WTC11 (cell line): ENCODE measurements at regions not wholly inside any gene's neighbourhood (a gene's known extent, or its start where the extent isn't known, plus 50 kb on each side); places are given as distances from the start of the nearest gene placed in this dataset.

ENCODE experiments used
- KAT7 ChIP-seq: sonication (generic); formaldehyde crosslinking; IDR thresholded peaks from 2 replicates; pipeline ENCODE4 v1.8.1; 2023; ENCODE audit warnings: missing genetic modification reagents, mild to moderate bottlenecking, borderline replicate concordance
- MXD4 ChIP-seq: fragments of 250-450 bp; sonication (Bioruptor Pico); IDR thresholded peaks from 2 replicates; pipeline ENCODE4 v1.8.0; 2021; ENCODE audit warnings: mild to moderate bottlenecking, moderate library complexity, borderline replicate concordance
- NFATC4 ChIP-seq: fragments of 250-450 bp; sonication (Bioruptor Pico); IDR thresholded peaks from 2 replicates; pipeline ENCODE4 v1.9.0; 2021; ENCODE audit warnings: mild to moderate bottlenecking
- NR2C2 ChIP-seq: sonication (generic); formaldehyde crosslinking; IDR thresholded peaks from 2 replicates; pipeline ENCODE4 v1.8.0; 2022; ENCODE audit warnings: mild to moderate bottlenecking, missing genetic modification reagents
- SMAD3 ChIP-seq: sonication (generic); formaldehyde crosslinking; IDR thresholded peaks from 2 replicates; pipeline ENCODE4 v1.8.0; 2022; ENCODE audit warnings: missing genetic modification reagents, mild to moderate bottlenecking, borderline replicate concordance
- TEAD4 ChIP-seq: sonication (generic); formaldehyde crosslinking; IDR thresholded peaks from 2 replicates; pipeline ENCODE4 v1.8.0; 2022; ENCODE audit warnings: mild to moderate bottlenecking, missing genetic modification reagents
- ZNF416 ChIP-seq: fragments of 250-450 bp; sonication (Bioruptor Pico); IDR thresholded peaks from 2 replicates; pipeline ENCODE4 v1.9.0; 2021; ENCODE audit warnings: mild to moderate bottlenecking, inconsistent platforms
- TF ChIP-seq, protein P1 (sequence below): fragments of 200-600 bp; IDR thresholded peaks from 2 replicates; pipeline ENCODE4 v1.8.0; 2022; ENCODE audit warnings: antibody characterized with exemption
- TF ChIP-seq, protein P2 (sequence below): sonication (generic); formaldehyde crosslinking; IDR thresholded peaks from 2 replicates; pipeline ENCODE4 v1.8.0; 2022; ENCODE audit warnings: missing genetic modification reagents
- TF ChIP-seq, protein P3 (sequence below): fragments of 250-450 bp; sonication (Bioruptor Pico); IDR thresholded peaks from 2 replicates; pipeline ENCODE4 v1.9.0; 2021; ENCODE audit warnings: moderate library complexity, mild to moderate bottlenecking, inconsistent platforms, borderline replicate concordance

DNA sequence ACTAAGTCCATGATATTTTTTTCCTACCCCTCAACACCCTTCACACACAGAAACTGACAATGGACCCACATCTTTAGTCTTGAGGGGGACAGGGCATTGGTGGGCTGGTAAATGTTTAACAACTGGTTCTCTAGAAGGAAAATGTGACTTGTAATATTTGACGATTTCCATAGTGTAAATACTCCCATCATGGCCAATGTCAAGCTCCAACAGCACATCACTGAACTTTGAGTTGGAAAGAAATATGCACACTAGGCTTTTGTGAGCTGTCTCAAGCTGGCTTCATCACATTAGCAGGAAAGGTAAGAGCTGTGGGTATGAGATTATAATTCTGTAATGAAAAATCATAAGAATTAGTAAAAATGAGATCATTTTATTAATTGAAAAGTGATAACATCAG is 189.9 kb upstream of the PRLR start:
- TF ChIP-seq, protein P1, sequence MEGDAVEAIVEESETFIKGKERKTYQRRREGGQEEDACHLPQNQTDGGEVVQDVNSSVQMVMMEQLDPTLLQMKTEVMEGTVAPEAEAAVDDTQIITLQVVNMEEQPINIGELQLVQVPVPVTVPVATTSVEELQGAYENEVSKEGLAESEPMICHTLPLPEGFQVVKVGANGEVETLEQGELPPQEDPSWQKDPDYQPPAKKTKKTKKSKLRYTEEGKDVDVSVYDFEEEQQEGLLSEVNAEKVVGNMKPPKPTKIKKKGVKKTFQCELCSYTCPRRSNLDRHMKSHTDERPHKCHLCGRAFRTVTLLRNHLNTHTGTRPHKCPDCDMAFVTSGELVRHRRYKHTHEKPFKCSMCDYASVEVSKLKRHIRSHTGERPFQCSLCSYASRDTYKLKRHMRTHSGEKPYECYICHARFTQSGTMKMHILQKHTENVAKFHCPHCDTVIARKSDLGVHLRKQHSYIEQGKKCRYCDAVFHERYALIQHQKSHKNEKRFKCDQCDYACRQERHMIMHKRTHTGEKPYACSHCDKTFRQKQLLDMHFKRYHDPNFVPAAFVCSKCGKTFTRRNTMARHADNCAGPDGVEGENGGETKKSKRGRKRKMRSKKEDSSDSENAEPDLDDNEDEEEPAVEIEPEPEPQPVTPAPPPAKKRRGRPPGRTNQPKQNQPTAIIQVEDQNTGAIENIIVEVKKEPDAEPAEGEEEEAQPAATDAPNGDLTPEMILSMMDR = no peak
- no peak for TF ChIP-seq KAT7
- no peak for TF ChIP-seq TEAD4
- TF ChIP-seq, protein P2, sequence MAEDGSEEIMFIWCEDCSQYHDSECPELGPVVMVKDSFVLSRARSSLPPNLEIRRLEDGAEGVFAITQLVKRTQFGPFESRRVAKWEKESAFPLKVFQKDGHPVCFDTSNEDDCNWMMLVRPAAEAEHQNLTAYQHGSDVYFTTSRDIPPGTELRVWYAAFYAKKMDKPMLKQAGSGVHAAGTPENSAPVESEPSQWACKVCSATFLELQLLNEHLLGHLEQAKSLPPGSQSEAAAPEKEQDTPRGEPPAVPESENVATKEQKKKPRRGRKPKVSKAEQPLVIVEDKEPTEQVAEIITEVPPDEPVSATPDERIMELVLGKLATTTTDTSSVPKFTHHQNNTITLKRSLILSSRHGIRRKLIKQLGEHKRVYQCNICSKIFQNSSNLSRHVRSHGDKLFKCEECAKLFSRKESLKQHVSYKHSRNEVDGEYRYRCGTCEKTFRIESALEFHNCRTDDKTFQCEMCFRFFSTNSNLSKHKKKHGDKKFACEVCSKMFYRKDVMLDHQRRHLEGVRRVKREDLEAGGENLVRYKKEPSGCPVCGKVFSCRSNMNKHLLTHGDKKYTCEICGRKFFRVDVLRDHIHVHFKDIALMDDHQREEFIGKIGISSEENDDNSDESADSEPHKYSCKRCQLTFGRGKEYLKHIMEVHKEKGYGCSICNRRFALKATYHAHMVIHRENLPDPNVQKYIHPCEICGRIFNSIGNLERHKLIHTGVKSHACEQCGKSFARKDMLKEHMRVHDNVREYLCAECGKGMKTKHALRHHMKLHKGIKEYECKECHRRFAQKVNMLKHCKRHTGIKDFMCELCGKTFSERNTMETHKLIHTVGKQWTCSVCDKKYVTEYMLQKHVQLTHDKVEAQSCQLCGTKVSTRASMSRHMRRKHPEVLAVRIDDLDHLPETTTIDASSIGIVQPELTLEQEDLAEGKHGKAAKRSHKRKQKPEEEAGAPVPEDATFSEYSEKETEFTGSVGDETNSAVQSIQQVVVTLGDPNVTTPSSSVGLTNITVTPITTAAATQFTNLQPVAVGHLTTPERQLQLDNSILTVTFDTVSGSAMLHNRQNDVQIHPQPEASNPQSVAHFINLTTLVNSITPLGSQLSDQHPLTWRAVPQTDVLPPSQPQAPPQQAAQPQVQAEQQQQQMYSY (CRISPR knock-in tag) = no peak
- TF ChIP-seq, protein P3, sequence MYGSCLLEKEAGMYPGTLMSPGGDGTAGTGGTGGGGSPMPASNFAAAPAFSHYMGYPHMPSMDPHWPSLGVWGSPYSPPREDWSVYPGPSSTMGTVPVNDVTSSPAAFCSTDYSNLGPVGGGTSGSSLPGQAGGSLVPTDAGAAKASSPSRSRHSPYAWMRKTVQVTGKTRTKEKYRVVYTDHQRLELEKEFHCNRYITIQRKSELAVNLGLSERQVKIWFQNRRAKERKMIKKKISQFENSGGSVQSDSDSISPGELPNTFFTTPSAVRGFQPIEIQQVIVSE (CRISPR knock-in tag) = no peak
- TF ChIP-seq ZNF416 (CRISPR knock-in tag) = no peak
- no peak for TF ChIP-seq NR2C2 (CRISPR knock-in tag)
- no peak for TF ChIP-seq NFATC4
- no peak for TF ChIP-seq SMAD3 (CRISPR knock-in tag)
- no peak for TF ChIP-seq MXD4 (CRISPR knock-in tag)
